ENCODE measurements at regions not wholly inside any gene's neighbourhood (a gene's known extent, or its start where the extent isn't known, plus 50 kb on each side); places are given as distances from the start of the nearest gene placed in this dataset.

DNA sequence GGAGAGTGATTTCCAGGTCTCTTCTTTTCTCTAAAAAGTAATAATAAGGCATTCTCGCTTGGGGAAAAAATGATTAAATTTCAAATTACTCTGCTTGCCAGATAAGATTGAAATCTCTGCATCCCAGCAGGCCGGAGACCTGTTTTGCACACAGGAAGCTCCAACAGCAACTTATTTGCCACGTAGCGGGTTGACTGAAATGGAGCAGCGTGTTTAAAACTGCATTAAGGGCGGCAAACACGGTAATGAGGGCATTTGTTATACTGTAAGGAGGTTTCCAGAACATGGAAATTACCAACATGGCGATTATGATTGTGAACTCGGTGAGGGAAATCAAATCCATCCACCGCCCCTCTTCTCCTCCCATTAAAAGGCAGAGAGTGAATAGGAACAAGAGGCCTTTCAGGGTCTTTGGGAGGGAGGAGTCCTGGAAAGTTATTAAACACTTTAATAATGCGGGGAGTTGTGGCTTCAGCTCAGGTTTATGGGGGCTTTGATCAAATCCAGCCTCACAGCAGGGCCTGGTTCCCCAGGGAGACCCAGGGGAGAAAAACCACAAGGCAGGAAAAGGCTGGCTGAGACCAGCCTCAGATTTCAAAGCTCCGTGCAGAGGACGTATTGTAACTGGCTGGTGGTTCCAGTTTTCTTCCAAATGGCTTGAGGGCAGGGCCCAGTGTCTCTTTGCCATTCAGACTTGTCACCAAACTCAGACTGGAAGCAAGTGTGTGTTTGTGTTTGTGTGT, 242.3 kb downstream of the TLE3 start:
- peak overlapping the region; percentile 35; the same call in 1 of the 2 replicates for H3K18ac ChIP-seq (ENCODE audit: low read depth, low read length)
- peak overlapping the region; percentile 98 for H2BK120ac ChIP-seq (ENCODE audit: low read depth, low read length)
- no peaks in the 10 kb centered on the region for H4K20me1 ChIP-seq (ENCODE audit: insufficient read depth, low read length)
- ATAC-seq (ENCODE audit: low read depth) = no peak
- peaks cover 21% of the 10 kb centered on the region for H3K9me1 ChIP-seq (ENCODE audit: insufficient read depth, low read length)
- H2AK5ac ChIP-seq (ENCODE audit: low read depth, low read length) = peak overlapping the region; percentile 95
- peak overlapping the region; percentile 93 for H3K14ac ChIP-seq (replicated peaks; ENCODE audit: low read depth, low read length)
- peak overlapping the region; percentile 94 for H2BK20ac ChIP-seq (ENCODE audit: low read depth, low read length)
- no peak overlapping the region for H3K4me2 ChIP-seq (ENCODE audit: low read depth, low read length)
- H2BK5ac ChIP-seq (ENCODE audit: low read depth, low read length, poor library complexity, severe bottlenecking) = peak overlapping the region; percentile 93
- intact Hi-C loops (cut with micrococcal nuclease) (loop anchor here (2.0 to 10.0 kb wide), 2 partner anchors 95 to 609 kb away; no protein-coding TSS in a partner anchor), dilution Hi-C loops (cut with HindIII; ENCODE audit: low sequenced_read_pairs, unreplicated experiment) (no loop called here), in situ Hi-C loops (cut with MboI; ENCODE audit: low sequenced_read_pairs) (no loop called here)
- H3K9ac ChIP-seq (ENCODE audit: low read depth, low read length) = peak overlapping the region; percentile 14; the same call in 1 of the 2 replicates
- peak overlapping the region; percentile 64; the same call in 1 of the 2 replicates for H3K27ac ChIP-seq (ENCODE audit: insufficient read depth, low read length)
- WGBS, 2 experiments (ENCODE audit: extremely low coverage in 2 of 2, insufficient read length in 1 of 2) = 65% methylated on average over 2 of the region's 13 CpGs; no CpG with 5 or more reads in 1 of the 2 experiments
- H2AK9ac ChIP-seq (replicated peaks; ENCODE audit: low read depth, low read length, poor library complexity) = no peak overlapping the region
- peak overlapping the region; percentile 97 for H4K91ac ChIP-seq (ENCODE audit: insufficient read depth, low read depth, low read length)
- H3K79me1 ChIP-seq (ENCODE audit: low read depth in 1 of 2, low read length in 2 of 2) = peaks cover 4 to 13% of the 10 kb centered on the region in 2 experiments; a peak in 3 of 4 replicates
- ChIA-PET CTCF (no interaction called here), POLR2A (ENCODE audit: unreplicated experiment) (no interaction called here)
- H3K9me3 ChIP-seq (ENCODE audit: control insufficient read depth, insufficient read depth, low read length) = no peaks in the 10 kb centered on the region
- TF ChIP-seq CEBPB (IDR thresholded peaks at IDR 0.05; ENCODE audit: low read depth, low read length) (no peak), RCOR1 (IDR thresholded peaks at IDR 0.05; ENCODE audit: insufficient replicate concordance, low read length) (no peak), POLR2A (IDR thresholded peaks at IDR 0.05; ENCODE audit: low read depth, low read length) (0 out of 2 replicates have a peak, but pooled peaks have one; percentile 34), MXI1 (IDR thresholded peaks at IDR 0.05; ENCODE audit: borderline replicate concordance, low read depth, low read length) (no peak)
- TF ChIP-seq, protein P1, sequence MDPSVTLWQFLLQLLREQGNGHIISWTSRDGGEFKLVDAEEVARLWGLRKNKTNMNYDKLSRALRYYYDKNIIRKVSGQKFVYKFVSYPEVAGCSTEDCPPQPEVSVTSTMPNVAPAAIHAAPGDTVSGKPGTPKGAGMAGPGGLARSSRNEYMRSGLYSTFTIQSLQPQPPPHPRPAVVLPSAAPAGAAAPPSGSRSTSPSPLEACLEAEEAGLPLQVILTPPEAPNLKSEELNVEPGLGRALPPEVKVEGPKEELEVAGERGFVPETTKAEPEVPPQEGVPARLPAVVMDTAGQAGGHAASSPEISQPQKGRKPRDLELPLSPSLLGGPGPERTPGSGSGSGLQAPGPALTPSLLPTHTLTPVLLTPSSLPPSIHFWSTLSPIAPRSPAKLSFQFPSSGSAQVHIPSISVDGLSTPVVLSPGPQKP (IDR thresholded peaks at IDR 0.05; ENCODE audit: borderline replicate concordance, low read depth, low read length) = no peak
- H3K4me1 ChIP-seq (ENCODE audit: control insufficient read depth, insufficient read depth, low read length) = peaks cover 24% of the 10 kb centered on the region
- peak overlapping the region; percentile 5; the same call in 1 of the 2 replicates for H4K5ac ChIP-seq (ENCODE audit: low read depth, low read length)
- H3K27me3 ChIP-seq (ENCODE audit: control insufficient read depth, insufficient read depth, low read length) = no peaks in the 10 kb centered on the region
- no peak for DNase-seq
- H2AFZ ChIP-seq (replicated peaks; ENCODE audit: low read length, poor library complexity) = peak overlapping the region; percentile 45
- H3K4me3 ChIP-seq (ENCODE audit: insufficient read depth, low read depth, low read length) = no peak overlapping the region
- BruUV-seq (replicated peaks) = no TSS peak
- H3K36me3 ChIP-seq (ENCODE audit: control insufficient read depth, insufficient read depth, low read length) = no peaks in the 10 kb centered on the region
- H3K56ac ChIP-seq (ENCODE audit: extremely low read depth, insufficient read depth, low read length) = peak overlapping the region; percentile 28
- peak overlapping the region; percentile 86; the same call in 2 of the 3 replicates for H2BK15ac ChIP-seq (ENCODE audit: low read depth, low read length)
- H4K8ac ChIP-seq (ENCODE audit: low read depth in 2 of 2, low read length in 2 of 2) = peak overlapping the region; percentile 59 to 89
- H3K23ac ChIP-seq (ENCODE audit: low read depth, low read length) = peak overlapping the region; percentile 88; the same call in 1 of the 2 replicates
- H3K4ac ChIP-seq (ENCODE audit: low read depth, low read length) = peak overlapping the region; percentile 92
